ENCODE measurements at regions not wholly inside any gene's neighbourhood (a gene's known extent, or its start where the extent isn't known, plus 50 kb on each side); places are given as distances from the start of the nearest gene placed in this dataset.

- no peak overlapping the region for H3K4me3 ChIP-seq (ENCODE audit: control insufficient read depth, low read depth, low read length)
- no peak for DNase-seq (ENCODE audit: low read depth)
- no peak for TF ChIP-seq CTCF (IDR thresholded peaks at IDR 0.05; ENCODE audit: control insufficient read depth, insufficient read depth, low read depth, low read length, missing control alignments)
Observed at GRCh38 chr18:27501671-27502070, 316.6 kb upstream of the CHST9 start.

- no peak overlapping the region for H3K4me3 ChIP-seq (ENCODE audit: control insufficient read depth, low read depth, low read length)
- DNase-seq (ENCODE audit: low read depth) = no peak
- TF ChIP-seq CTCF (IDR thresholded peaks at IDR 0.05; ENCODE audit: control insufficient read depth, insufficient read depth, low read depth, low read length, missing control alignments) = no peak
Observed at GRCh38 chr18:27500531-27500930, 315.4 kb upstream of the CHST9 start.

- DNase-seq (ENCODE audit: low read depth) = no peak
- no peak for TF ChIP-seq CTCF (IDR thresholded peaks at IDR 0.05; ENCODE audit: control insufficient read depth, insufficient read depth, low read depth, low read length, missing control alignments)
- H3K4me3 ChIP-seq (ENCODE audit: control insufficient read depth, low read depth, low read length) = no peak overlapping the region
Observed at GRCh38 chr18:27497246-27497645, 312.1 kb upstream of the CHST9 start.

GRCh38 chr18:27493182-27493581 is 308.1 kb upstream of the CHST9 start:
- DNase-seq (ENCODE audit: low read depth) = no peak
- H3K4me3 ChIP-seq (ENCODE audit: control insufficient read depth, low read depth, low read length) = no peak overlapping the region
- no peak for TF ChIP-seq CTCF (IDR thresholded peaks at IDR 0.05; ENCODE audit: control insufficient read depth, insufficient read depth, low read depth, low read length, missing control alignments)

- H3K4me3 ChIP-seq (ENCODE audit: control insufficient read depth, low read depth, low read length) = no peak overlapping the region
- no peak for TF ChIP-seq CTCF (IDR thresholded peaks at IDR 0.05; ENCODE audit: control insufficient read depth, insufficient read depth, low read depth, low read length, missing control alignments)
- DNase-seq (ENCODE audit: low read depth) = no peak
Observed at GRCh38 chr18:27491772-27492171, 306.7 kb upstream of the CHST9 start.

GRCh38 chr18:27483276-27483675 is 298.2 kb upstream of the CHST9 start:
- TF ChIP-seq CTCF (IDR thresholded peaks at IDR 0.05; ENCODE audit: control insufficient read depth, insufficient read depth, low read depth, low read length, missing control alignments) = no peak
- DNase-seq (ENCODE audit: low read depth) = no peak
- H3K4me3 ChIP-seq (ENCODE audit: control insufficient read depth, low read depth, low read length) = no peak overlapping the region

- H3K4me3 ChIP-seq (ENCODE audit: control insufficient read depth, low read depth, low read length) = no peak overlapping the region
- TF ChIP-seq CTCF (IDR thresholded peaks at IDR 0.05; ENCODE audit: control insufficient read depth, insufficient read depth, low read depth, low read length, missing control alignments) = no peak
- no peak for DNase-seq (ENCODE audit: low read depth)
Observed at GRCh38 chr18:27478459-27478858, 293.4 kb upstream of the CHST9 start.
